GM18907 (cell line): ENCODE measurements at regions not wholly inside any gene's neighbourhood (a gene's known extent, or its start where the extent isn't known, plus 50 kb on each side); places are given as distances from the start of the nearest gene placed in this dataset.

Experiments
- ATAC-seq: cut with Tn5 transposase; IDR thresholded peaks from one replicate; pipeline ENCODE4 v1.9.1; 2021; ENCODE audit warnings: mild to moderate bottlenecking, moderate library complexity; ENCODE audit not compliant: unreplicated experiment

- ATAC-seq, result no peak
Measured at GRCh38 chr2:147520817-147521216, 324.0 kb upstream of the ACVR2A start.

GRCh38 chr2:147519178-147519577 lies 325.7 kb upstream of the ACVR2A start:
- no peak for ATAC-seq

GRCh38 chr2:147515213-147515612 lies 329.6 kb upstream of the ACVR2A start:
- ATAC-seq, result no peak

GRCh38 chr2:147512206-147512605 lies 332.6 kb upstream of the ACVR2A start:
- no peak for ATAC-seq

- no peak for ATAC-seq
Measured at GRCh38 chr2:147511491-147511948, 333.3 kb upstream of the ACVR2A start.

- no peak for ATAC-seq
Measured at GRCh38 chr2:147509821-147510220, 335.0 kb upstream of the ACVR2A start.

GRCh38 chr2:147506889-147507288 lies 337.9 kb upstream of the ACVR2A start:
- no peak for ATAC-seq

GRCh38 chr2:147502711-147503290 lies 342.0 kb upstream of the ACVR2A start:
- no peak for ATAC-seq

GRCh38 chr2:147501968-147502367 lies 342.9 kb upstream of the ACVR2A start:
- ATAC-seq, result no peak

GRCh38 chr2:147500819-147501395 lies 343.9 kb upstream of the ACVR2A start:
- ATAC-seq, result no peak

GRCh38 chr2:147500229-147500628 lies 344.6 kb upstream of the ACVR2A start:
- peak; percentile 29 for ATAC-seq

GRCh38 chr2:147499785-147500184 lies 345.0 kb upstream of the ACVR2A start:
- ATAC-seq, result peak; percentile 86

- ATAC-seq, result no peak
Measured at GRCh38 chr2:147495734-147496133, 349.1 kb upstream of the ACVR2A start.

GRCh38 chr2:147492471-147492870 lies 352.4 kb upstream of the ACVR2A start:
- ATAC-seq, result no peak

- no peak for ATAC-seq
Measured at GRCh38 chr2:147491506-147491905, 353.3 kb upstream of the ACVR2A start.

- ATAC-seq, result no peak
Measured at GRCh38 chr2:147490401-147491261, 354.2 kb upstream of the ACVR2A start.

- ATAC-seq, result no peak
Measured at GRCh38 chr2:147488472-147488871, 356.4 kb upstream of the ACVR2A start.

- no peak for ATAC-seq
Measured at GRCh38 chr2:147487978-147488289, 356.9 kb upstream of the ACVR2A start.

GRCh38 chr2:147487286-147487977 lies 357.4 kb upstream of the ACVR2A start:
- ATAC-seq, result no peak

- no peak for ATAC-seq
Measured at GRCh38 chr2:147485210-147485851, 359.5 kb upstream of the ACVR2A start.

GRCh38 chr2:147483911-147484310 lies 360.9 kb upstream of the ACVR2A start:
- no peak for ATAC-seq
